OCI-LY7 (cell line): ENCODE measurements at regions not wholly inside any gene's neighbourhood (a gene's known extent, or its start where the extent isn't known, plus 50 kb on each side); places are given as distances from the start of the nearest gene placed in this dataset.

Experiments
- CTCF ChIP-seq: fragments of 200-600 bp; sonication (generic); conservative IDR thresholded peaks from 2 replicates; pipeline ENCODE4 v1.5.1; 2014; ENCODE audit warnings: mild to moderate bottlenecking, antibody characterized with exemption, low read length, moderate library complexity, mixed read lengths
- EZH2phosphoT487 ChIP-seq: fragments of 200-600 bp; sonication (generic); IDR thresholded peaks from 2 replicates; pipeline ENCODE4 v1.6.1; 2018; ENCODE audit warnings: low read depth, borderline replicate concordance, mild to moderate bottlenecking, mixed run types, antibody characterized with exemption, low read length, moderate library complexity, mixed read lengths

- no peak for TF ChIP-seq CTCF
- no peak for TF ChIP-seq EZH2phosphoT487
Observed at GRCh38 chrX:95332530-95332929, 1352.1 kb upstream of the DIAPH2 start.
